ENCODE measurements at regions not wholly inside any gene's neighbourhood (a gene's known extent, or its start where the extent isn't known, plus 50 kb on each side); places are given as distances from the start of the nearest gene placed in this dataset.

- TF ChIP-seq CTCF (IDR thresholded peaks at IDR 0.05) (no peak), POLR2AphosphoS5 (IDR thresholded peaks at IDR 0.05) (no peak), POLR2A (IDR thresholded peaks at IDR 0.05) (no peak)
Observed at GRCh38 chr12:5318874-5319273, 113.0 kb upstream of the NTF3 start.

All from gastroesophageal sphincter (tissue), 3 donors.